HUES48 (cell line): ENCODE measurements at regions not wholly inside any gene's neighbourhood (a gene's known extent, or its start where the extent isn't known, plus 50 kb on each side); places are given as distances from the start of the nearest gene placed in this dataset.

Experiments used
- H3K27ac ChIP-seq: one replicate; pipeline ENCODE4 v1.7.0; 2013; ENCODE audit warnings: low read depth, low read length, inconsistent platforms
- H3K27me3 ChIP-seq: 2 replicates; pipeline ENCODE4 v1.6.1; 2013; ENCODE audit warnings: mild to moderate bottlenecking, low read length; ENCODE audit not compliant: control insufficient read depth, insufficient read depth
- H3K36me3 ChIP-seq: 2 replicates; pipeline ENCODE4 v1.6.1; 2013; ENCODE audit warnings: low read length; ENCODE audit not compliant: control insufficient read depth, insufficient read depth
- H3K4me1 ChIP-seq: 2 replicates; pipeline ENCODE4 v1.6.1; 2013; ENCODE audit warnings: mild to moderate bottlenecking, low read length; ENCODE audit not compliant: control insufficient read depth, insufficient read depth
- H3K4me3 ChIP-seq: 2 replicates; pipeline ENCODE4 v1.5.1; 2013; ENCODE audit warnings: mild to moderate bottlenecking, low read depth, low read length
- H3K9ac ChIP-seq: 2 replicates; pipeline ENCODE4 v1.6.1; 2013; ENCODE audit warnings: mild to moderate bottlenecking, low read depth, low read length, moderate library complexity
- H3K9me3 ChIP-seq: 2 replicates; pipeline ENCODE4 v1.6.1; 2013; ENCODE audit warnings: low read length; ENCODE audit not compliant: control insufficient read depth, insufficient read depth

DNA sequence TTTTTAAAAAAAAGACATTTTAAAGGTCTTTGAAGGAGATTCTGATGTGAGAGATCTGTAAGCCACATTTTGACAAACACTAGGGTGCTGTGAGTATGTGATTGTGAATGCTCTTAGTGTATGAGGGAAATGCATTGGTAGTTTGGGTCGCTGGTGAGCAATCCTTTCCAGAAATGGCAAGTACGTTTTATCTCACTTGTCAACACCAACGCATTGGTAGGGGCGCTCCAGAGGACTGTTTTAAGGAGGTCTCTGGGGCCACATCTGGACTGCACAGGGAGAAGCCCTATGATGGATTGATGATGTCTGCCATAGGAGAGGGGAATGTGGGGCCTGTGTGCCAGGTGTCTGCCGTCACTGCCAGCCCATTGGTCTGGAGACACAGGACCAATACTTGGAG lies 522.6 kb downstream of the BNC2 start:
- no peak overlapping the region for H3K9ac ChIP-seq
- no peaks in the 10 kb centered on the region for H3K36me3 ChIP-seq
- H3K4me3 ChIP-seq, result no peak overlapping the region
- H3K27me3 ChIP-seq, result no peaks in the 10 kb centered on the region
- H3K4me1 ChIP-seq, result no peaks in the 10 kb centered on the region
- H3K27ac ChIP-seq, result no peak overlapping the region
- H3K9me3 ChIP-seq, result no peaks in the 10 kb centered on the region

DNA sequence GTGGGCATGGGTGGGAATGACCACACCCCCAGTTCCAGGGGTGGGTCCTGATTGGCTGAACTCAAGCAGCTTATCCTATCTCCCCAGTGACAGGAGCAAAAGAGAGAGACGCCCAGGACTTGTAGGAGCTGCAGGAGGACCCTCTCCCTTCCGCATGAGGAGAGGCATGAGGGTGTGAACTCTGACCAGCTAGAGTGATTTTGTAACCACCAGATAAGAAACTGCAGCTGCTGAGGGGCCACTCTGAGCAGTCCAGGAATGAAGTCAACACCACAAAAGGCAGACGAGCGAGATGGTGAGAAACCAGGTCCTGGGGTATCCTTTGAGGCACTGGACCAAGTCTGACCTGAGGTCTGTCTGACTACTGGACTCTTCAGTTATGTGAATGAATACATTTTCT lies 521.9 kb downstream of the BNC2 start:
- H3K36me3 ChIP-seq, result no peaks in the 10 kb centered on the region
- H3K9ac ChIP-seq, result no peak overlapping the region
- no peak overlapping the region for H3K4me3 ChIP-seq
- H3K9me3 ChIP-seq, result no peaks in the 10 kb centered on the region
- no peaks in the 10 kb centered on the region for H3K4me1 ChIP-seq
- no peaks in the 10 kb centered on the region for H3K27me3 ChIP-seq
- H3K27ac ChIP-seq, result no peak overlapping the region

DNA sequence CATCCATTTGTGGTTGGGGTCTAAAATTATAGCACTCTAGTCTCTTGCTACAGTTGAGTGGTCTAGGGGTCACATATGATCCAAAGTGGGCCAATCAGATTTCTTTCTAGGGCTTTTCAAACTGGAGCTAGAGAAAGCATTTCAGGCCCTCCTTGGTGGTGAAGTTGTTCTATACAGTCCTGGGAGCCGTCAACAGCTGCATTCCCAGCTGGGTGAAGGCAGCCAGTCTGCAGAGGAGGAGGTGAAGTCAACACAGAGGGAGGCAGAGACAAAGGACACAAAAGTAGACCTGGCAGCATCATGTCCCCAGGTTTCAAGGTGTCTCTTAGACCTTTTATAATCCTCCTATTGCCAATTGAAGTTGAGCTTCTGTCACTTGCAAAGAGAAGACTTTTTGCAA lies 518.2 kb downstream of the BNC2 start:
- no peak overlapping the region for H3K4me3 ChIP-seq
- H3K9ac ChIP-seq, result no peak overlapping the region
- H3K27me3 ChIP-seq, result no peaks in the 10 kb centered on the region
- H3K27ac ChIP-seq, result no peak overlapping the region
- H3K9me3 ChIP-seq, result no peaks in the 10 kb centered on the region
- no peaks in the 10 kb centered on the region for H3K4me1 ChIP-seq
- H3K36me3 ChIP-seq, result no peaks in the 10 kb centered on the region

DNA sequence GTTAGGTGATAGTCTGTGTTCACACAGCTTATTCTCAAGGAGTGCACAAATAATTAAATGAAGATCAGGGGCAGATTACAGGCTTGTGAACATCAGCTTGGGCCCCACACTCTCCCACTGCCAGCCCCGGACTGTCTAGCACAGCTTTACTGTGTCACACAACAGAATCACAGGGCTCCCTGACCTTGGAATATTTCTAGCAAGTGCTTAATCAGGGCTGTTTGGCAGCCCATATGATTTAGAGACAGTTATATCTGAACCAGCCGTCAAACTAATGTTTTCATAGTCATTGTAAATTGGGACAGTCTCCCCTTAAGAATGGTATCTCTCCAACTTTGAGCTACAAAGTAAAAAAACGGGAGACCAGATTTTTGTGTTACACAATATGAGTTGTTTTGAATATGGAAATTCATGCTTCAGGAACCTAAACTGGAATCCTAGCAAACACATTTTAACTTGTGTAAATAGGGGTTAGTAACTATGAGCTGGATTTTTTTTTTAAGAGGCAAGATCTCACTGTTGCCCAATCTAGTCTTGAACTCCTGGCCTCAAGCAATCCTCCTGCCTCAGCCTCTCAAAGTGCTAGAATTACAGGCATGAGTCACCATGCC lies 517.6 kb downstream of the BNC2 start:
- Histone ChIP-seq H3K9me3 (no peaks in the 10 kb centered on the region), H3K4me3 (no peak overlapping the region), H3K36me3 (no peaks in the 10 kb centered on the region), H3K27me3 (no peaks in the 10 kb centered on the region), H3K4me1 (no peaks in the 10 kb centered on the region), H3K9ac (no peak overlapping the region), H3K27ac (no peak overlapping the region)

DNA sequence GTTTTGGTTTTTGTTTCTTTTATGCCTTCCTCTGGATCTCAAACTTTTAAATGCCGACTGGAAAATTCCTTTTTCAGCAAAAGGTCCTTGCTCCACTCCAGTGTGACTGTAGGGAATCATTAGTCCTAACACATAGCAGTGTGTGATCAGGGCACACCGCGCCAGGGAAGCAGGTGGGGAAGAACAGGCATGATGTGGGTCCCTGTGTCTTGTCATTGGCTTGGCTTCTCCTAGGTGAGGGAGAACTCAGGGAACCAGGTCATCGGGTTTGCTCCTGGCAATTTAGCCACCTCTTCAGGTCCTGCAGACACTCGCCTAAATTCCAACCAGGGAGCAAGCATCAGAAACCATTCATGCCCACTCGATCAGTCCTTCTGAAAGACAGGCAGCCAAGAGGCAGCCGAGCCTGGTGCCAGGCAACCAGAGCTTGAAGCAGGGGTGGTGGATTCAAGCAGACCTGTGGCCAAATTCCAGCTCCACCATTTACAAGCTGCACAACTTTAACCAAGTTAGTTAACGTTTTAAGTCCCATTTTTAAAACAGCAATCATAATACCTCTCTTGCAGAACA lies 514.2 kb downstream of the BNC2 start:
- H3K27me3 ChIP-seq, result no peaks in the 10 kb centered on the region
- no peak overlapping the region for H3K9ac ChIP-seq
- H3K9me3 ChIP-seq, result no peaks in the 10 kb centered on the region
- H3K36me3 ChIP-seq, result no peaks in the 10 kb centered on the region
- H3K4me3 ChIP-seq, result no peak overlapping the region
- H3K27ac ChIP-seq, result no peak overlapping the region
- no peaks in the 10 kb centered on the region for H3K4me1 ChIP-seq

DNA sequence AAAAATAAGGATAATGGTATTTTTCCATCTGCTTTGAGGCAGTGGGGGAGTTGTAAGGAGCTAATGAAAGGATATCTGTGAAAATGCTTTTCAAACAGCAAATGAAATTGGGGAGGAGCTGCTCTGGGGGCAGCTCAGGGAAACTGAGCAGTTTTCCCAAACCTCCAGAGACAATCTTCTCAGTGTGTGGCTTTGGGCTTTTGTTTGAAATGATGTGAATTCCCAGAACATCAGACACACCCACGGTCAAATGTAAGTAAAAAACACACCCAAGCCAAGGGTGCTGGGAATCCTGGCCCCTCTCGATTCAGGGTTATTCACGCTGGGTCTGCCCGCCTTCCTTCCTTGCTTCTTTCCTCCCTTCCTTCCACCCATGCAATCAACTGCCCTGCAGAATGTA lies 512.6 kb downstream of the BNC2 start:
- H3K27me3 ChIP-seq, result no peaks in the 10 kb centered on the region
- H3K9me3 ChIP-seq, result no peaks in the 10 kb centered on the region
- H3K4me3 ChIP-seq, result no peak overlapping the region
- H3K4me1 ChIP-seq, result 0 out of 2 replicates have a peak, but pooled peaks cover 4% of the 10 kb centered on the region
- H3K27ac ChIP-seq, result no peak overlapping the region
- no peak overlapping the region for H3K9ac ChIP-seq
- H3K36me3 ChIP-seq, result no peaks in the 10 kb centered on the region

DNA sequence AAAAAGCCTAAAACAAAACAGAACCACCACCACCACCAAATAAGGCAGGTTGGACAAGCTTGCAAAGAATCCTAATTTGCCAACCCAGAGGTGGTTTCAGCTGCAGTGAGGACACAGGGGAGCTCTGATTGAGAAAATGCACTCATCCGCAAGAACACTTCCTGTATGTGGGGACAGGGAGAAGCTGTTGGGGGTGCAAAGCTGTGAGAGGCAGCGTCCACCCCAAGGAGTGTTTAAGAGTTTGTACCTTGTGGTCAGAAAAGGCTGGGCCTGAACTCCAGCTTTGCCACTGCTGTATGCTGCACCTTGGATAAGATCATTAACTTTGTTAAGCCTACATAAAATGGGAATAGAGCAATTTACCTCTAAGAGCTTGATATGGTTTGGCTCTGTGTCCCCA lies 511.7 kb downstream of the BNC2 start:
- no peak overlapping the region for H3K9ac ChIP-seq
- 0 out of 2 replicates have a peak, but pooled peaks cover 6% of the 10 kb centered on the region for H3K4me1 ChIP-seq
- no peak overlapping the region for H3K4me3 ChIP-seq
- no peaks in the 10 kb centered on the region for H3K9me3 ChIP-seq
- no peaks in the 10 kb centered on the region for H3K36me3 ChIP-seq
- no peaks in the 10 kb centered on the region for H3K27me3 ChIP-seq
- H3K27ac ChIP-seq, result no peak overlapping the region
